H9 (cell line): ENCODE measurements at regions not wholly inside any gene's neighbourhood (a gene's known extent, or its start where the extent isn't known, plus 50 kb on each side); places are given as distances from the start of the nearest gene placed in this dataset.

Source experiments
- DNase-seq: peaks from one replicate; pipeline ENCODE4 v3.0.0-alpha.2; 2017
- H2AFZ ChIP-seq: one replicate; pipeline ENCODE4 v1.6.1; 2013; ENCODE audit warnings: mild to moderate bottlenecking, low read length, control low read depth, moderate library complexity
- H2AK5ac ChIP-seq: 2 replicates; pipeline ENCODE4 v1.6.1; 2013; ENCODE audit warnings: low read length, control low read depth, mixed read lengths; ENCODE audit not compliant: insufficient read length
- H2BK120ac ChIP-seq: one replicate; pipeline ENCODE4 v1.6.1; 2013; ENCODE audit warnings: low read depth, mild to moderate bottlenecking, low read length, control low read depth, inconsistent platforms; ENCODE audit not compliant: poor library complexity, severe bottlenecking
- H2BK12ac ChIP-seq: 2 replicates; pipeline ENCODE4 v1.6.1; 2013; ENCODE audit warnings: low read length, control low read depth, mixed read lengths, low read depth; ENCODE audit not compliant: insufficient read length
- H2BK15ac ChIP-seq: 2 replicates; pipeline ENCODE4 v1.6.1; 2013; ENCODE audit warnings: low read depth, low read length, control low read depth
- H2BK20ac ChIP-seq: one replicate; pipeline ENCODE4 v1.6.1; 2013; ENCODE audit warnings: low read depth, mild to moderate bottlenecking, low read length, control low read depth, inconsistent platforms; ENCODE audit not compliant: poor library complexity, severe bottlenecking
- H2BK5ac ChIP-seq: 2 replicates; pipeline ENCODE4 v1.6.1; 2013; ENCODE audit warnings: low read length, control low read depth, mixed read lengths; ENCODE audit not compliant: insufficient read length
- H3K14ac ChIP-seq: 2 replicates; pipeline ENCODE4 v1.6.1; 2013; ENCODE audit warnings: low read length, control low read depth; ENCODE audit not compliant: insufficient read depth
- H3K18ac ChIP-seq: 2 replicates; pipeline ENCODE4 v1.6.1; 2013; ENCODE audit warnings: low read depth, mild to moderate bottlenecking, mixed read lengths, low read length, control low read depth; ENCODE audit not compliant: insufficient read length
- H3K23ac ChIP-seq: 2 replicates; pipeline ENCODE4 v1.6.1; 2013; ENCODE audit warnings: low read length, control low read depth, mixed read lengths, low read depth; ENCODE audit not compliant: insufficient read length
- H3K23me2 ChIP-seq: 2 replicates; pipeline ENCODE4 v1.6.1; 2013; ENCODE audit warnings: low read depth, mild to moderate bottlenecking, mixed read lengths, low read length, control low read depth; ENCODE audit not compliant: insufficient read length, poor library complexity, severe bottlenecking
- H3K27ac ChIP-seq: 2 replicates; pipeline ENCODE4 v1.5.1; 2013; ENCODE audit warnings: low read length, control low read depth, mixed read lengths, low read depth; ENCODE audit not compliant: insufficient read length
- H3K27me3 ChIP-seq: 2 replicates; pipeline ENCODE4 v1.6.1; 2013; ENCODE audit warnings: low read length, control low read depth, inconsistent platforms; ENCODE audit not compliant: insufficient read depth
- H3K4ac ChIP-seq: 2 replicates; pipeline ENCODE4 v1.6.1; 2013; ENCODE audit warnings: low read depth, mild to moderate bottlenecking, control low read depth, inconsistent platforms, low read length, moderate library complexity
- H3K4me1 ChIP-seq: 2 replicates; pipeline ENCODE4 v1.6.1; 2013; ENCODE audit warnings: low read length, control low read depth, inconsistent platforms; ENCODE audit not compliant: insufficient read depth
- H3K4me2 ChIP-seq: 2 replicates; pipeline ENCODE4 v1.6.1; 2013; ENCODE audit warnings: low read length, control low read depth, mixed read lengths; ENCODE audit not compliant: insufficient read length, insufficient read depth
- H3K56ac ChIP-seq: 2 replicates; pipeline ENCODE4 v1.6.1; 2013; ENCODE audit warnings: low read depth, mild to moderate bottlenecking, mixed read lengths, low read length, control low read depth; ENCODE audit not compliant: insufficient read length
- H3K79me1 ChIP-seq: 2 replicates; pipeline ENCODE4 v1.6.1; 2013; ENCODE audit warnings: low read depth, mild to moderate bottlenecking, moderate library complexity, low read length, control low read depth, inconsistent platforms; ENCODE audit not compliant: insufficient read depth, poor library complexity, severe bottlenecking
- H3K79me2 ChIP-seq: 2 replicates; pipeline ENCODE4 v1.6.1; 2013; ENCODE audit warnings: low read length, control low read depth, inconsistent platforms; ENCODE audit not compliant: insufficient read depth
- H3K9ac ChIP-seq: 2 replicates; pipeline ENCODE4 v1.6.1; 2013; ENCODE audit warnings: low read length, control low read depth, mixed read lengths; ENCODE audit not compliant: insufficient read length; ENCODE audit errors: extremely low read depth
- H3K9me3 ChIP-seq: one replicate; pipeline ENCODE4 v1.6.1; 2013; ENCODE audit warnings: low read depth, low read length, inconsistent platforms; ENCODE audit not compliant: control insufficient read depth
- H3T11ph ChIP-seq: one replicate; pipeline ENCODE4 v1.6.1; 2013; ENCODE audit warnings: mild to moderate bottlenecking, low read length, control low read depth, inconsistent platforms
- H4K20me1 ChIP-seq: one replicate; pipeline ENCODE4 v1.6.1; 2013; ENCODE audit not compliant: control insufficient read depth, insufficient read length, insufficient read depth
- H4K5ac ChIP-seq: 2 replicates; pipeline ENCODE4 v1.6.1; 2013; ENCODE audit warnings: low read depth, mild to moderate bottlenecking, mixed read lengths, low read length, control low read depth; ENCODE audit not compliant: insufficient read length
- H4K8ac ChIP-seq: replicated peaks from 2 replicates; pipeline ENCODE4 v1.6.1; 2013; ENCODE audit warnings: low read length, control low read depth, mixed read lengths, low read depth; ENCODE audit not compliant: insufficient read length
- H4K91ac ChIP-seq: 2 replicates; pipeline ENCODE4 v1.6.1; 2013; ENCODE audit warnings: low read depth, mild to moderate bottlenecking, moderate library complexity, mixed read lengths, low read length, control low read depth; ENCODE audit not compliant: insufficient read length
- H3K27ac Mint-ChIP-seq, 3 experiments: 2 replicates in 2 of 3; 3 replicates in 1 of 3; pipeline ENCODE4 v1.8.0; 2020 to 2021; ENCODE audit warnings: mixed read lengths in 3 of 3, mild to moderate bottlenecking in 1 of 3, moderate library complexity in 1 of 3
- H3K27me3 Mint-ChIP-seq: 2 replicates; pipeline ENCODE4 v1.8.0; 2021; ENCODE audit warnings: low read depth, mild to moderate bottlenecking, moderate library complexity, mixed read lengths
- H3K36me3 Mint-ChIP-seq, 3 experiments: 2 replicates in 2 of 3; 3 replicates in 1 of 3; pipeline ENCODE4 v1.8.0; 2020 to 2021; ENCODE audit warnings: low read depth in 3 of 3, mixed read lengths in 3 of 3; ENCODE audit not compliant: insufficient read depth in 1 of 3
- H3K4me1 Mint-ChIP-seq, 2 experiments: 2 replicates each; pipeline ENCODE4 v1.8.0; 2020; ENCODE audit warnings: mixed read lengths in 2 of 2
- H3K4me3 Mint-ChIP-seq, 2 experiments: 2 replicates in 1 of 2; 3 replicates in 1 of 2; pipeline ENCODE4 v1.8.0; 2020 to 2021; ENCODE audit warnings: mild to moderate bottlenecking in 2 of 2, mixed read lengths in 2 of 2, moderate library complexity in 1 of 2
- H3K9me3 Mint-ChIP-seq, 2 experiments: 2 replicates in 1 of 2; 3 replicates in 1 of 2; pipeline ENCODE4 v1.8.0; 2020; ENCODE audit warnings: mild to moderate bottlenecking in 2 of 2, mixed read lengths in 2 of 2, moderate library complexity in 1 of 2
- WGBS: extraction: QIAGEN DNeasy Blood & Tissue Kit; methylation state at CpG from one replicate; pipeline ENCODE4 v1.1.7; 2013; ENCODE audit warnings: missing lambda C conversion rate, low lambda C conversion rate, mixed read lengths; ENCODE audit not compliant: insufficient read length; ENCODE audit errors: extremely low coverage; 5-methylcytosine and 5-hydroxymethylcytosine counted together
- TF ChIP-seq, protein P1 (sequence below): fragments of 200-600 bp; sonication (generic); conservative IDR thresholded peaks from 3 replicates; pipeline ENCODE4 v1.8.0; 2021; ENCODE audit warnings: antibody characterized with exemption, mild to moderate bottlenecking

DNA sequence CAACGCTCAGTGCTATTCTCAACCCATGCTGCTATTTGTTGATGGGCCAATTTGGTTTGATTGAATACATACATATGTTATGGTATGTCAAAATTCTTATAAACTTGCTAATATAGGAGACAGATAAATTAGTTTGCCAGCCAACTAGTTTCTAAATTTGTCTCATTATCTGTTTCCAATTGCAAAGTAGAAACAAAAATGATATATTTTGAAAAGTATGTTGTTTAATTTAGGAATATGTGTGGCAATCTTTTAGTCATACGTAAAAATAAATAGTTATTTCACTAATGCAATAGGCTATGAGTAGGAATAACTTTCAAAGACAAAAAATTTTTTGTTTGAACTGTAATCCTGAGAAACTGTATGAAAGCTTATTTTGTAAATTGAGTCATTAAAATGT is 210.6 kb upstream of the KCNJ16 start:
- Histone ChIP-seq H2BK15ac (no peak overlapping the region), H4K8ac (no peak overlapping the region), H4K5ac (no peak overlapping the region), H3K27ac (no peak overlapping the region), H2BK120ac (no peak overlapping the region), H3K79me1 (no peaks in the 10 kb centered on the region), H4K20me1 (no peaks in the 10 kb centered on the region), H3K56ac (no peak overlapping the region), H2AK5ac (no peak overlapping the region), H2BK12ac (no peak overlapping the region), H3K9ac (no peak overlapping the region), H3K23me2 (no peaks in the 10 kb centered on the region), H3K18ac (no peak overlapping the region), H3K79me2 (no peaks in the 10 kb centered on the region), H3K4ac (no peak overlapping the region), H3K4me2 (no peak overlapping the region), H3K23ac (no peak overlapping the region), H3K27me3 (no peaks in the 10 kb centered on the region), H3K4me1 (no peaks in the 10 kb centered on the region), H3T11ph (no peak overlapping the region), H4K91ac (no peak overlapping the region), H2BK20ac (no peak overlapping the region), H2AFZ (no peak overlapping the region), H3K14ac (no peak overlapping the region), H2BK5ac (no peak overlapping the region), H3K9me3 (no peaks in the 10 kb centered on the region)
- Mint-ChIP-seq H3K4me3 (no peak overlapping the region), H3K4me1 (peaks cover 4 to 5% of the 10 kb centered on the region in 2 experiments; a peak in 2 of 4 replicates), H3K27me3 (no peaks in the 10 kb centered on the region), H3K36me3 (peaks cover 1 to 4% (median 3%) of the 10 kb centered on the region in 3 experiments; a peak in 4 of 7 replicates), H3K9me3 (peaks cover 3 to 8% of the 10 kb centered on the region in 2 experiments; a peak in 1 of 5 replicates), H3K27ac (no peak overlapping the region)
- TF ChIP-seq, protein P1, sequence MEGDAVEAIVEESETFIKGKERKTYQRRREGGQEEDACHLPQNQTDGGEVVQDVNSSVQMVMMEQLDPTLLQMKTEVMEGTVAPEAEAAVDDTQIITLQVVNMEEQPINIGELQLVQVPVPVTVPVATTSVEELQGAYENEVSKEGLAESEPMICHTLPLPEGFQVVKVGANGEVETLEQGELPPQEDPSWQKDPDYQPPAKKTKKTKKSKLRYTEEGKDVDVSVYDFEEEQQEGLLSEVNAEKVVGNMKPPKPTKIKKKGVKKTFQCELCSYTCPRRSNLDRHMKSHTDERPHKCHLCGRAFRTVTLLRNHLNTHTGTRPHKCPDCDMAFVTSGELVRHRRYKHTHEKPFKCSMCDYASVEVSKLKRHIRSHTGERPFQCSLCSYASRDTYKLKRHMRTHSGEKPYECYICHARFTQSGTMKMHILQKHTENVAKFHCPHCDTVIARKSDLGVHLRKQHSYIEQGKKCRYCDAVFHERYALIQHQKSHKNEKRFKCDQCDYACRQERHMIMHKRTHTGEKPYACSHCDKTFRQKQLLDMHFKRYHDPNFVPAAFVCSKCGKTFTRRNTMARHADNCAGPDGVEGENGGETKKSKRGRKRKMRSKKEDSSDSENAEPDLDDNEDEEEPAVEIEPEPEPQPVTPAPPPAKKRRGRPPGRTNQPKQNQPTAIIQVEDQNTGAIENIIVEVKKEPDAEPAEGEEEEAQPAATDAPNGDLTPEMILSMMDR = no peak
- DNase-seq = no peak
- WGBS = 100% methylated on average over 1 of the region's 2 CpGs
